Retinal pigment epithelial cell (primary cell): ENCODE measurements at regions not wholly inside any gene's neighbourhood (a gene's known extent, or its start where the extent isn't known, plus 50 kb on each side); places are given as distances from the start of the nearest gene placed in this dataset.

Experiments used
- DNase-seq: peaks from one replicate; pipeline ENCODE4 v3.0.0-alpha.2; 2010; ENCODE audit warnings: low read depth
- H3K4me3 ChIP-seq: 2 replicates; pipeline ENCODE4 v1.5.1; 2011; ENCODE audit warnings: mild to moderate bottlenecking, low read length, control low read depth, moderate library complexity
- TF ChIP-seq, protein P1 (sequence below): conservative IDR thresholded peaks from 2 replicates; pipeline ENCODE4 v1.5.1; 2011; ENCODE audit warnings: low read depth, low read length, control low read depth, inconsistent platforms

DNA sequence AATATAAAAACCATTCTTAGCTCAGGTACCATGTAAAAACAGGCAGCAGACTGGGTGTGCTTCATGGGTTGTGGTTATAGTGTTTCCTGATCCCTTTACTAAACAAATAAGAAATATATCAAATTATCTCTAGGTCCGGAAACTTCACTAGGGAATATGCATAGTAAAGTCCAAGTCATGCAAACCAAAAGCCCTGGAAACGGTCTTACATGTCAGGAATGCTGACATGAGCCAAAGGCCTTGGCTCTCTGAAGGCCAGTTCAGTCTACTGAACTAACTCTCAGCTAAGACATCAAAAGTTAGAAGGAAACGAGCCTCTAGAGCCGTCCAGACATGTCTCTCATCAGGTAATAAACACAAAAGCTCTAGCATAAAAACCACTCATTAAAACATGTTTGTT, 778.9 kb upstream of the ZNF608 start:
- no peak for DNase-seq
- TF ChIP-seq, protein P1, sequence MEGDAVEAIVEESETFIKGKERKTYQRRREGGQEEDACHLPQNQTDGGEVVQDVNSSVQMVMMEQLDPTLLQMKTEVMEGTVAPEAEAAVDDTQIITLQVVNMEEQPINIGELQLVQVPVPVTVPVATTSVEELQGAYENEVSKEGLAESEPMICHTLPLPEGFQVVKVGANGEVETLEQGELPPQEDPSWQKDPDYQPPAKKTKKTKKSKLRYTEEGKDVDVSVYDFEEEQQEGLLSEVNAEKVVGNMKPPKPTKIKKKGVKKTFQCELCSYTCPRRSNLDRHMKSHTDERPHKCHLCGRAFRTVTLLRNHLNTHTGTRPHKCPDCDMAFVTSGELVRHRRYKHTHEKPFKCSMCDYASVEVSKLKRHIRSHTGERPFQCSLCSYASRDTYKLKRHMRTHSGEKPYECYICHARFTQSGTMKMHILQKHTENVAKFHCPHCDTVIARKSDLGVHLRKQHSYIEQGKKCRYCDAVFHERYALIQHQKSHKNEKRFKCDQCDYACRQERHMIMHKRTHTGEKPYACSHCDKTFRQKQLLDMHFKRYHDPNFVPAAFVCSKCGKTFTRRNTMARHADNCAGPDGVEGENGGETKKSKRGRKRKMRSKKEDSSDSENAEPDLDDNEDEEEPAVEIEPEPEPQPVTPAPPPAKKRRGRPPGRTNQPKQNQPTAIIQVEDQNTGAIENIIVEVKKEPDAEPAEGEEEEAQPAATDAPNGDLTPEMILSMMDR = no peak
- H3K4me3 ChIP-seq = no peak overlapping the region

DNA sequence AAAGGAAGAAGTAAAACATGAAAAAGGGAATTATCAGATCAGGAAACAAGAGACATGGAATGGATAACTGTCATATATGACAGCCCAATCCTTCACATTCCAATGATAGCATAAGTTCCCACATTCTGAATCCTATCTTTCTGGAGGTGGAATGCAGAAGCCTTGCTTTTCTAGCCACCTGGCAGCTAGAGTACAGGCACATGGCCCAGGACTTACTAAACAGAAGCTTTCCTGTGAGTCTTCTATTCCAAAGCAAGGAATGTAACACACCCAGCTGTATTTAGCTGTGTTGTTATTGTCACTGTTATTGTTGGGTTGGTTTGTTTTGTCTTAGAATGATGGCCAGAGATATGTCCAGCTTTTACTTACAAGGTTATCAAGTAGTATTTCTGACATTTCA, 780.5 kb upstream of the ZNF608 start:
- H3K4me3 ChIP-seq = no peak overlapping the region
- TF ChIP-seq, protein P1 = no peak
- DNase-seq = no peak

DNA sequence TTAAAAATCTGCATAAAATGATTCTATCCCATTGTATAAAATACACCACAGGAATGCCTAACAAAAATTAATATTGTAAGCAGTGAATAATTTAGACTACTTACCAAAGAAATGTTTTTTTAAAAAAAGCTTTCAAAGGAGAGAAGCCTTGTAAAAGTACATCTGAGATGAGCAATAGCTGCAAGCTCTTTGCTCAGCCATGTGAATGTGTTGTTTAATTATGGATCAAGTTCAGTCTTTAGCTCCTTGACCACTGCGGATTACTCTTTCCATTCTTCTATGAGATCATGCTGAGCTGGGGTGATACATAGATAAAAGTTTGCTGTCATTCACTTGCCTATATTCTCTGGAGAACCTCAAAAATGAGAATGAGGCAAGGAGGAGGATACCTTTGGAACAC, 782.4 kb upstream of the ZNF608 start:
- no peak for DNase-seq
- H3K4me3 ChIP-seq = no peak overlapping the region
- TF ChIP-seq, protein P1 = no peak

GRCh38 chr5:125530833-125531615, 784.6 kb upstream of the ZNF608 start:
- DNase-seq = no peak
- TF ChIP-seq, protein P1 = no peak
- no peak overlapping the region for H3K4me3 ChIP-seq

GRCh38 chr5:125536095-125536494, 789.7 kb upstream of the ZNF608 start:
- TF ChIP-seq, protein P1 = no peak
- no peak overlapping the region for H3K4me3 ChIP-seq
- DNase-seq = no peak

DNA sequence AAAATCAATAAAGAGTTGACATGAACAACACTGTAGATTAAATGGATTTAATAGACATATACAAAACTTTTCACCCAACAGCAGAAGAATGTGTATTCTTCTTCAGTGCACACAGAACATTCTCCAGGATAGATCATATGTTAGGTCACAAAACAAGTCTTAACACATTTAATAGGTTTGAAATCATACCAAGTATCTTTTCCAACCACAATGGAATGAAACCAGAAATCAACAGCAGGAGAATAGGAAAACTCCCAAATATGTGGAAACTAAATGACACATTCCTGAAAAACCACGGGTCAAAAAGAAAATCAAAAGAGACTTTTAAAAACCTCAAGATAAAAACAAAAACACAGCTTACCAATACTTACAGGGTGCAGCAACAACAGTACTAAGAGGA, 790.1 kb upstream of the ZNF608 start:
- TF ChIP-seq, protein P1 = no peak

DNA sequence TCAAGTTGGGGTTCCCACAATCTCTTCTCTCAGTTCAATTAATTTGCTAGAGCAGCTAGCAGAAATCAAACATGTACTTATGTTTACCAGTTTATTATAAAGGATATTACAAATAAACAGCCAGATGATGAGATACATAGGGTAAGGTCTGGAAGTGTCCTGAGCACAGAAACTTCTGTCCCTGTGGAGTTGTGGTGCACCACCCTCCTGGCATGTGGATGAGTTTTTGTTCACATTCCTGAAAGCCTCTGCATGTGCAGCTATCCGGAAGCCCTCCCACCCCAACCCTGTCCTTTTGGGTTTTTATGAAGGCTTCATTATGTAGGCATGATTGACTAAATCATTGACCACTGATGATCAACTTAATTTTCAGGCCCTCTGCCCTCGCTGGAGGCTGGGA, 791.2 kb upstream of the ZNF608 start:
- DNase-seq = no peak
- TF ChIP-seq, protein P1 = no peak
- no peak overlapping the region for H3K4me3 ChIP-seq

More for the DNA sequence above, 790.1 kb upstream of the ZNF608 start:
- H3K4me3 ChIP-seq = no peak overlapping the region
- no peak for DNase-seq
